Hypothalamus (tissue), 51 donors: ENCODE measurements at regions not wholly inside any gene's neighbourhood (a gene's known extent, or its start where the extent isn't known, plus 50 kb on each side); places are given as distances from the start of the nearest gene placed in this dataset.

Experiments
- DNase-seq, 51 donors: peaks; one replicate each; lab custom pipeline; 2025; lab: John Stamatoyannopoulos, UW

- DNase-seq = peak in 39 of 51 donors; percentile 1 to 63 (median 32)
Observed at GRCh38 chr1:13965770-13966398, 265.9 kb downstream of the PRDM2 start.

DNA sequence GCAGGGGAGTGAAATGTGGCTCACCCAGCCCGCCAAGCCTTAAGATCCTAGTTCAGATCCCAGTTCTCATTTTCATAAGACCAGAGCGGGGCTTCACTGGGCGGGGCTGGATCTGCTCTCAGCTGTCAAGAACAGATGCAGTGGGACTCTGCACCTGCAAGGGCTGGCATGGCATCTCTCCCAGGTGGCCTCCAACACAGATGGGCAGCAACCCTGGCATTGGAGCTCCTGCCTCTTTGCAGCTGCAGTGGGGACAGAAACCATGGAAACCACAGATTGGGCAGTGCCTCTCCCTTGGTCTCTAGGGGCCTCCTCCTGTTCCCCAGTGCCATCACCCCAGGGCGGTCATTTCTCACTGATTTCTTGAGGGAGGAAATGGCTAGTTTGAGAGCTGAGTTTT, 267.7 kb downstream of the PRDM2 start:
- no peak for DNase-seq

GRCh38 chr1:13968361-13968760, 268.4 kb downstream of the PRDM2 start:
- DNase-seq = no peak

DNA sequence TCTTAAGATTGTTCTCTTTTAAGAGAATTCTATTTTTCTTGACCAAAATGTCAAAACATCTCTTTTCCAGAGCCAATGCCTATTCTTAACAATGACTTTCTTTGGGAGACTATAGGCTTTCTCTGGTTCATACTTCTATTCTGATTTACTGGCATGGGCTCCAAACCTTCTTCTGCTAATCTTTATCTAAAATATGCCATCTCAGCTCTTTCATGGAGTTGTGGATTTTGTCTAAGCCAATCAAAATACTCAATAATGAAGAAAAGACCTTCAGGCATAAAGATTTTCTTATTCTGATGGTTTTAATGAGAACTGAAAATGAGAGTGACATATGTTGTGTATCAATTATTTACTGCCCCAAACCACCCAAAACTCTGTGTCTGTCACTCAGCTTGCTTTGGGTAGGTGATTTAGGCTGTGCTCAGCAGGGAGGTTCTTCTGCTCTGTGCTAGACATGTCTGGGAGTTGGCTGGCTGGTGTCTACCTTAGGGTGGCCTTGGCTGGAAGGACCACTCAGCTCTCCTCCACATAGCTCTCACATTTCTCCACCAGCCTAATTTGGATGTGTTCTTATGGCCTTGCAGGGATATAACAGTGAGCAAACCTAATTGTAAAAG, 270.8 kb downstream of the PRDM2 start:
- no peak for DNase-seq

GRCh38 chr1:13976485-13976884, 276.5 kb downstream of the PRDM2 start:
- DNase-seq = no peak

- no peak for DNase-seq
Observed at GRCh38 chr1:13981142-13981541, 281.2 kb downstream of the PRDM2 start.

GRCh38 chr1:13983393-13983792, 283.4 kb downstream of the PRDM2 start:
- DNase-seq = no peak

DNA sequence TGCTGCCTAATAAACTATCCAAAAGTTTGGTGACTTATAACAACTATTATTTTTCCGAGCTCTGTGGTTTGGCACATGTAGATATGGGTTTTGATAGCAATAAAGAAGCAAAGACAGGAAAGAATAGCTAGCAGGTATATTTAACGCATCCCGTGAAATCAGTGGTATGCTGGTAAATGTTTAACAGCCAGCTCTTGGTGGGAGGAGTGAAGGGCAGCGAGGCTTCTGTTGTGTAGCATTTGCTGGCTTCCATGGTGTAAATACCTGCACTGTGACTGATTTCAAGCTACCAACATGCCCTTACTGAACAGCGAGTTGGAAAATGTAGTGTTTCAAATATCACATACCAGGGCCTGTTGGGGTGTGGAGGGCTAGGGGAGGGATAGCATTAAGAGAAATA, 291.0 kb downstream of the PRDM2 start:
- DNase-seq = no peak

GRCh38 chr1:13992489-13993285, 292.7 kb downstream of the PRDM2 start:
- no peak for DNase-seq

DNA sequence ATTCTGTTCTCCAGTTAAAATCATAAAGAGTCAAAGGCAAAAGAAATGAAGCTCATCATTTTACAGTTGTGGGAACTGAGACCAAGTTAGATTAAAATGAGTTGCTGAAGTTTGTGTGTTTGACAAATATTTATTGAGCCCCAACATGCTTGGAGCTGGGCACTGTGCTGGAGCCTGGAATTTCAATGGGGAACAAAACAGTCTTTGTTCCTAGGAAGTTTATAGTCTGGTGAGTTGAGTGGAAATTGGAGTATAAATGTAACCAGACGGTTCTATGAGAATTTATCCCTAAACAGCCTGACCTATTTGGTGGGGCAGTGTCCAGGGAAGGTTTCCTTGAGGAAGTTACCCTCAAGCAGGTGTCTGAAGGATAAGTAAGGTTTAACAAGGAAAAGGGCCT, 294.4 kb downstream of the PRDM2 start:
- no peak for DNase-seq

DNA sequence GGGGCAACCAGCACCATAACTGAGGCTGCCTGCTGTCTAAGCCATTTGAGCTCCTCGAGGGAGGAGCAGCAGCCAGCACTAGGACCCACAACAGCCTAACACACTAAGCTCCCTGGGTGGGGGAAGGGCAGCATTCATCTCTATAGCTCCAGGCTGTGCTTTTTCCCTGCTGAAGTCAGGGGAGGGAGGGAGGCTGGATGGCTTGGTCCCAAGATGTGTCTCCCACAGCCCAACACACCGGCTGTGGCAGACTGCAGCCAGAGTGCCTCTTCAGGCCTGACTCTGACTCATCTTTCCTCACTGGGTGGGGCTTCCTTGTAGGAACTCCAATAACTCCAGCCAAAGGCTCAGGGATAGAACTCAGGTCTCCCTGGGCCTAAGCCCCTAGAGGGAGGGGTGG, 296.3 kb downstream of the PRDM2 start:
- no peak for DNase-seq

GRCh38 chr1:14003552-14003951, 303.6 kb downstream of the PRDM2 start:
- DNase-seq = no peak

GRCh38 chr1:14009582-14009981, 309.6 kb downstream of the PRDM2 start:
- DNase-seq = no peak

DNA sequence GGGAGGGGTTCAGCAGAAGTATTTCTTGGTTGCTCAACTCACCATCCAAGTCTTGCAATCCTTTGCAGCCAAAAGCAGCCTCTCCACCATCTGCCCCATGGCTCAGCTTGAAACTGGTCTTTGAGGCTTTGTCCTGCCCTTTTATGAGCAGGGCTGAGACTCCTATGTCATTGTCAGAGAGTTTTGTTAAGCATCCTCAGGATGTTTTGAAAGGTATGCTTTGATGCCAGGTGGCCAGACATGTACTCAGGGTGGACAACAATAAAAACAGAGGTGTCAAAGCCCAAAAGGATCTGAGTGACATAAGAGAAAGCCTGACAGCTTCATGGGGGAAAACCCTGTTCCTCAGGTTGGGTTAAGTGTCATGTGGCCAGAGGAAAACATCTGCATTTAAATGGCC, 310.5 kb downstream of the PRDM2 start:
- no peak for DNase-seq

- DNase-seq = no peak
Observed at GRCh38 chr1:14011132-14011531, 311.1 kb downstream of the PRDM2 start.

GRCh38 chr1:14011888-14012287, 311.9 kb downstream of the PRDM2 start:
- no peak for DNase-seq

DNA sequence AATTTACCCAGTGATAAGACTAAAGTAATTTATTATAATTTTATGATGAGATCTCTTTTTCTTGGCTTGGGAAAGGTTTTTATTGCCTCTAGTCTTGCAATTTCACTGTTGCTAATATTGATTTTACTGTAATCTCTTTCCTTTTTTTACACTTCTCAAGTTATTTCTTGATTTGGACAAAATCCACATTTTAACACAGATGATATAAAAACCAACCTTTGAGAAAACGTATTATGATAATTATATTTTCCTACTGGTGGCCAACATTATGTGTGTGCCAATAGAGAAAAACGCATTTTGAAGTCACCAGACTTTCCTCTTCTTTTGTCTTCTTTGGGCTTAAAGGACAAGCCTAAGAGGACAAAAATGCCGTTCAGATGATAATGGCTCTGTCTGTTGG, 314.9 kb downstream of the PRDM2 start:
- DNase-seq = no peak

DNA sequence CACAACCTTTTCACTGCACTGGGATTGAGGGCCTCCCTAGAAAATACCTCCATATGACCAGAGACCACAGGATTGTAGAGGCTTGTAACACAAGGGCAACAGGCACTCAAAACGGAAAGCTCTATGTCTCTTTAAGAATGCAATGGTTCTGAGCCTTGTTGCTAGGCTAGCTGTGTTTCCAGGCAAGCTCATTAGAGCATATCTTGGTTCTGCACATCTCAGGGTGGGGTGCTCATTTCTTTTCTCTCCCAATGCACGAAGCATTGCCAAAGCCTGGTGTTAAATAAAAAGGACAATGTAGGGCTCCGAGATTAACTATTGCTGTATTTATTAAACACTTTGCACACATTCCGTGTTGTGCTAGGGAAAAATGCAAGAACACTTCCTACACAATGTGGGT, 315.9 kb downstream of the PRDM2 start:
- peak in 1 of 51 donors; percentile 21 for DNase-seq

DNA sequence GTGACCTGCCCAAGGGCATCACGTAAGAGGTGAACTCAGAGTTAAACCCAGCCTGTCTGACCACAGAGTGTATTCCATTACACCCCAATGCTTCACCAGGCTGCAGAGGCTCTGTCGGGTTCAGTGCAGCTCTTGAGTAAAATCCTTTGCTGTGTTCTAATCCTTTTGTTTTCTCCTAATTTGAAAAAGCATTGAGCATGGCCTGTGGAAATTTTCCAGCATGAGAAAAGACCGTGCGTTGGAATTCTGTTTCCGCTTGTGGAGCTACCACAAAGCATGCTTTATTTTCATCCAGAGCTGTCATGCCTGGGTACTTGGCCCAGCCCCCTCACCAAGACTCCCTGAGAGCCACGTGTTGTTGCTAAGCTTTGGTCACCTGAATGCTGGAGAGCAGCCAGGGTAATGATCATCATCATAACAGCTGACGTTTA, 317.6 kb downstream of the PRDM2 start:
- peak in 32 of 51 donors; percentile 1 to 70 (median 21) for DNase-seq

DNA sequence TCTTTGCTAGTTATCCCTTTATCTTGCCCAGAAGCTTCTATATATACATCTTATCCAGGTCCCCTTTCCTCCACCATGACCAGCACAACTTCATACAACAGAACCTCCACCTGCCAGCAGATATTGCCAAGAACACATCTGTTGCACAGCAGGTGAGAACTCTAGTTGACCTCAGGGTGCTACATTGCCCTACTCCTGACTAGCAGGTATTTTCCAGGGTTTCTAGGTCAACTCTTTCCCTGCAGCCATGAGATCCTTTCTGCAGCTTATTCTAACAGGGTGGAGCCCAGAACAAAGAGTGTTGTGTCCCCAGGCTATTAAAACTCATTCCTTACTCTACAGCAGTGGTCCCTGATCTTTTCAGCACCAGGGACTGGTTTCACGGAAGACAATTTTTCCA, 319.5 kb downstream of the PRDM2 start:
- DNase-seq = no peak

DNA sequence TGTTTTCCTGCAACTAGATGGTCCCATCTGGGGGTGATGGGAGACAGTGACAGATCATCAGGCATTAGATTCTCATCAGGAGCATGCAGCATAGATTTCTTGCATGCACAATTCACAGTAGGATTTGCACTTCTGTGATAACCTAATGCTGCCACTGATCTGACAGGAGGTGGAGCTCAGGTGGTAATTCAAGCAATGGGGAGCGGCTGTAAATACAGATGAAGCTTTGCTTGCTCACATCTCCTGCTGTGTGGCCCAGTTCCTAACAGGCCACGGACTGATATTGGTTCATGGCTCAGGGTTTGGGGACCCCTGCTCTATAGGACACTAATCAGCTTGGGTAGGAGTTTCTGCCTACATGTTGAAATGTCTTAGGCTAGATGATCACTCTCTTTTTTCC, 320.0 kb downstream of the PRDM2 start:
- no peak for DNase-seq

GRCh38 chr1:14027099-14027498, 327.1 kb downstream of the PRDM2 start:
- DNase-seq = peak in 14 of 51 donors; percentile 1 to 36 (median 12)
